Endodermal cell (in vitro differentiated cells): ENCODE measurements at regions not wholly inside any gene's neighbourhood (a gene's known extent, or its start where the extent isn't known, plus 50 kb on each side); places are given as distances from the start of the nearest gene placed in this dataset.

Source experiments
- DNase-seq: peaks from one replicate; pipeline ENCODE4 v3.0.0-alpha.2; 2017
- H3K27ac ChIP-seq: 2 replicates; pipeline ENCODE4 v1.5.1; 2013; ENCODE audit warnings: mild to moderate bottlenecking, low read depth, low read length, moderate library complexity
- H3K27me3 ChIP-seq: 2 replicates; pipeline ENCODE4 v1.6.1; 2013; ENCODE audit warnings: mild to moderate bottlenecking, low read length, moderate library complexity; ENCODE audit not compliant: insufficient read depth, control insufficient read depth, poor library complexity, severe bottlenecking
- H3K36me3 ChIP-seq: 2 replicates; pipeline ENCODE4 v1.7.0; 2013; ENCODE audit warnings: mild to moderate bottlenecking, low read length, moderate library complexity; ENCODE audit not compliant: control insufficient read depth, insufficient read depth
- H3K4me1 ChIP-seq: one replicate; pipeline ENCODE4 v1.7.0; 2013; ENCODE audit warnings: low read length; ENCODE audit not compliant: control insufficient read depth, insufficient read depth
- H3K4me3 ChIP-seq: 2 replicates; pipeline ENCODE4 v1.5.1; 2013; ENCODE audit warnings: mild to moderate bottlenecking, low read length, moderate library complexity
- H3K9ac ChIP-seq: 2 replicates; pipeline ENCODE4 v1.6.1; 2013; ENCODE audit warnings: mild to moderate bottlenecking, low read length, moderate library complexity; ENCODE audit not compliant: poor library complexity, severe bottlenecking; ENCODE audit errors: extremely low read depth
- H3K9me3 ChIP-seq: 2 replicates; pipeline ENCODE4 v1.6.1; 2013; ENCODE audit warnings: mild to moderate bottlenecking, low read length, moderate library complexity; ENCODE audit not compliant: control insufficient read depth
- H3K27ac Mint-ChIP-seq: 2 replicates; pipeline ENCODE4 v1.8.0; 2020; ENCODE audit warnings: mixed read lengths
- H3K27me3 Mint-ChIP-seq: 2 replicates; pipeline ENCODE4 v1.8.0; 2021; ENCODE audit warnings: mild to moderate bottlenecking, mixed read lengths; ENCODE audit not compliant: insufficient read depth
- H3K36me3 Mint-ChIP-seq: 2 replicates; pipeline ENCODE4 v1.8.0; 2020; ENCODE audit warnings: low read depth, mixed read lengths
- H3K4me1 Mint-ChIP-seq: 2 replicates; pipeline ENCODE4 v1.8.0; 2020; ENCODE audit warnings: mixed read lengths
- H3K4me3 Mint-ChIP-seq: 2 replicates; pipeline ENCODE4 v1.8.0; 2020; ENCODE audit warnings: mild to moderate bottlenecking, moderate library complexity, mixed read lengths
- H3K9me3 Mint-ChIP-seq: 2 replicates; pipeline ENCODE4 v1.8.0; 2020; ENCODE audit warnings: mild to moderate bottlenecking, mixed read lengths
- CTCF ChIP-seq: fragments of 200-600 bp; sonication (generic); conservative IDR thresholded peaks from 2 replicates; pipeline ENCODE4 v1.5.0; 2021; ENCODE audit warnings: antibody characterized with exemption, mild to moderate bottlenecking
- WGBS, 2 experiments: methylation state at CpG; one replicate each; pipeline versions ENCODE4 v1.1.5 to v1.1.7; 2013; ENCODE audit warnings: missing lambda C conversion rate in 2 of 2, mixed read lengths in 1 of 2; ENCODE audit not compliant: insufficient coverage in 1 of 2, insufficient read length in 1 of 2; 5-methylcytosine and 5-hydroxymethylcytosine counted together

- H3K9me3 ChIP-seq = no peaks in the 10 kb centered on the region
- H3K27ac ChIP-seq = no peak overlapping the region
- H3K4me3 ChIP-seq = no peak overlapping the region
- no peak for TF ChIP-seq CTCF
- no peaks in the 10 kb centered on the region for H3K27me3 ChIP-seq
- Mint-ChIP-seq H3K4me3 (no peak overlapping the region), H3K36me3 (no peaks in the 10 kb centered on the region), H3K9me3 (no peaks in the 10 kb centered on the region), H3K4me1 (no peaks in the 10 kb centered on the region), H3K27ac (no peak overlapping the region), H3K27me3 (no peaks in the 10 kb centered on the region)
- no peaks in the 10 kb centered on the region for H3K36me3 ChIP-seq
- H3K9ac ChIP-seq = no peak overlapping the region
- 86 to 96% methylated on average over 2 to 6 of the region's 6 CpGs for WGBS, 2 experiments
- H3K4me1 ChIP-seq = peaks cover 4% of the 10 kb centered on the region
- no peak for DNase-seq
Observed at GRCh38 chr2:107412209-107412904, 414.3 kb upstream of the RGPD4 start.

GRCh38 chr2:107412981-107413380, 413.7 kb upstream of the RGPD4 start:
- TF ChIP-seq CTCF = no peak
- DNase-seq = no peak
- H3K9me3 Mint-ChIP-seq = no peaks in the 10 kb centered on the region
- H3K27ac Mint-ChIP-seq = no peak overlapping the region
- no peaks in the 10 kb centered on the region for H3K36me3 Mint-ChIP-seq
- 96 to 100% methylated on average over 1 to 2 of the region's 2 CpGs for WGBS, 2 experiments
- H3K36me3 ChIP-seq = no peaks in the 10 kb centered on the region
- no peak overlapping the region for H3K4me3 Mint-ChIP-seq
- no peak overlapping the region for H3K4me3 ChIP-seq
- no peaks in the 10 kb centered on the region for H3K27me3 Mint-ChIP-seq
- H3K4me1 Mint-ChIP-seq = peaks cover 1% of the 10 kb centered on the region
- H3K27me3 ChIP-seq = no peaks in the 10 kb centered on the region
- H3K9ac ChIP-seq = no peak overlapping the region
- H3K9me3 ChIP-seq = no peaks in the 10 kb centered on the region
- H3K27ac ChIP-seq = no peak overlapping the region
- no peaks in the 10 kb centered on the region for H3K4me1 ChIP-seq

DNA sequence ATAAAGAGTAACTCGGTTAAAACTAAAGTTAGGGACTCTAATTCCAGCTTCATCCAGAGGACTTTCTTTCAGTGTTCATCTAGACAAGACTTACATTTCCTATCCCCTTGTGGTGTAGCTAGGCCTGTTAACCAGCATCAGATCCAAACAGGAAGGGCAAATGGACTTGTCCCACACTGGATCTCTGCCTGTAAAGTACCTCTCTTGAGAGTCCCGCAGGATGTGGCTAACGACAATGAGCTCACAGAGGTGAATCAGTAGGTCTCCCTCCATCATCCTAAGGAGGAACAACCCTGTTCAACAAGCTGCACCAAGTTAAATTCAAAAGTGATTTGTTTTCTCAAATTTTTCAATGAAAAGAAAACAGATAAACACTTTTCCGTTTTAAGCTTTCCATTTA, 412.3 kb upstream of the RGPD4 start:
- Mint-ChIP-seq H3K9me3 (no peaks in the 10 kb centered on the region), H3K36me3 (no peaks in the 10 kb centered on the region), H3K27me3 (no peaks in the 10 kb centered on the region), H3K27ac (no peak overlapping the region), H3K4me1 (peaks cover 13% of the 10 kb centered on the region), H3K4me3 (no peak overlapping the region)
- no peak for DNase-seq
- 90 to 92% methylated on average over 4 of the region's 4 CpGs for WGBS, 2 experiments
- Histone ChIP-seq H3K9ac (no peak overlapping the region), H3K4me3 (no peak overlapping the region), H3K27me3 (no peaks in the 10 kb centered on the region), H3K36me3 (no peaks in the 10 kb centered on the region), H3K9me3 (no peaks in the 10 kb centered on the region), H3K27ac (no peak overlapping the region), H3K4me1 (no peaks in the 10 kb centered on the region)
- no peak for TF ChIP-seq CTCF
